Astrocyte (in vitro differentiated cells and primary cell): ENCODE measurements at regions not wholly inside any gene's neighbourhood (a gene's known extent, or its start where the extent isn't known, plus 50 kb on each side); places are given as distances from the start of the nearest gene placed in this dataset.

ENCODE experiments used
- DNase-seq: peaks from one replicate; pipeline ENCODE4 v3.0.0-alpha.2; 2010; ENCODE audit warnings: low read depth
- FAIRE-seq: peaks from 2 replicates; lab custom pipeline; 2011; peaks lifted over from hg19 to GRCh38; lab: Jason Lieb, UNC
- H2AFZ ChIP-seq: 2 replicates; pipeline ENCODE4 v1.6.0; 2012; ENCODE audit warnings: low read depth, low read length, inconsistent platforms
- H3K27ac ChIP-seq: 2 replicates; pipeline ENCODE4 v1.5.1; 2011; ENCODE audit warnings: low read depth, low read length, inconsistent platforms
- H3K27me3 ChIP-seq: 2 replicates; pipeline ENCODE4 v1.6.0; 2011; ENCODE audit warnings: low read length, inconsistent platforms; ENCODE audit not compliant: insufficient read depth
- H3K36me3 ChIP-seq: 2 replicates; pipeline ENCODE4 v1.5.1; 2011; ENCODE audit warnings: low read length, inconsistent platforms; ENCODE audit not compliant: insufficient read depth
- H3K4me1 ChIP-seq: 2 replicates; pipeline ENCODE4 v1.5.1; 2011; ENCODE audit warnings: low read length, inconsistent platforms; ENCODE audit not compliant: insufficient read depth
- H3K4me2 ChIP-seq: 2 replicates; pipeline ENCODE4 v1.6.0; 2012; ENCODE audit warnings: low read length, inconsistent platforms
- H3K4me3 ChIP-seq: 2 replicates; pipeline ENCODE4 v1.5.1; 2011; ENCODE audit warnings: low read depth, mild to moderate bottlenecking, low read length, inconsistent platforms; ENCODE audit not compliant: insufficient read depth
- H3K79me2 ChIP-seq: 2 replicates; pipeline ENCODE4 v1.6.0; 2012; ENCODE audit warnings: mild to moderate bottlenecking, low read length, inconsistent platforms; ENCODE audit not compliant: insufficient read depth
- H3K9ac ChIP-seq: 2 replicates; pipeline ENCODE4 v1.6.0; 2012; ENCODE audit warnings: mild to moderate bottlenecking, low read length, inconsistent platforms
- H3K9me3 ChIP-seq: 2 replicates; pipeline ENCODE4 v1.5.1; 2012; ENCODE audit warnings: low read depth, mild to moderate bottlenecking, low read length, inconsistent platforms; ENCODE audit not compliant: insufficient read depth
- H4K20me1 ChIP-seq: 2 replicates; pipeline ENCODE4 v1.6.0; 2012; ENCODE audit warnings: low read length, inconsistent platforms; ENCODE audit not compliant: insufficient read depth
- H3K27ac Mint-ChIP-seq: one replicate; pipeline ENCODE4 v1.8.0; 2021; ENCODE audit warnings: mild to moderate bottlenecking, mixed read lengths; ENCODE audit not compliant: unreplicated experiment
- H3K27me3 Mint-ChIP-seq: one replicate; pipeline ENCODE4 v1.8.0; 2021; ENCODE audit warnings: low read depth, mixed read lengths; ENCODE audit not compliant: unreplicated experiment
- H3K36me3 Mint-ChIP-seq: one replicate; pipeline ENCODE4 v1.8.0; 2021; ENCODE audit warnings: low read depth, mixed read lengths; ENCODE audit not compliant: unreplicated experiment
- H3K4me1 Mint-ChIP-seq: one replicate; pipeline ENCODE4 v1.8.0; 2021; ENCODE audit warnings: low read depth, mixed read lengths; ENCODE audit not compliant: unreplicated experiment
- H3K4me3 Mint-ChIP-seq: one replicate; pipeline ENCODE4 v1.8.0; 2021; ENCODE audit warnings: mild to moderate bottlenecking, moderate library complexity, mixed read lengths; ENCODE audit not compliant: unreplicated experiment
- H3K9me3 Mint-ChIP-seq: one replicate; pipeline ENCODE4 v1.8.0; 2021; ENCODE audit warnings: mild to moderate bottlenecking, mixed read lengths; ENCODE audit not compliant: unreplicated experiment
- CTCF ChIP-seq: IDR thresholded peaks from 2 replicates; pipeline ENCODE4 v1.5.1; 2011; ENCODE audit warnings: low read depth, mild to moderate bottlenecking, inconsistent platforms, low read length, moderate library complexity; ENCODE audit not compliant: insufficient read depth
- EZH2 ChIP-seq: IDR thresholded peaks from 2 replicates; pipeline ENCODE4 v1.6.1; 2012; ENCODE audit warnings: mild to moderate bottlenecking, low read length, inconsistent platforms; ENCODE audit not compliant: insufficient read depth

GRCh38 chr4:20621476-20621875 lies 78.8 kb upstream of the PACRGL start:
- no peak overlapping the region for H3K4me2 ChIP-seq
- H3K9ac ChIP-seq, result no peak overlapping the region
- H3K79me2 ChIP-seq, result no peaks in the 10 kb centered on the region
- Mint-ChIP-seq H3K9me3 (no peaks in the 10 kb centered on the region), H3K4me3 (no peak overlapping the region), H3K27me3 (peaks cover 4% of the 10 kb centered on the region), H3K36me3 (no peaks in the 10 kb centered on the region), H3K4me1 (peaks cover 12% of the 10 kb centered on the region), H3K27ac (no peak overlapping the region)
- FAIRE-seq (no peak), DNase-seq (no peak)
- no peaks in the 10 kb centered on the region for H3K36me3 ChIP-seq
- no peak overlapping the region for H3K27ac ChIP-seq
- no peaks in the 10 kb centered on the region for H3K9me3 ChIP-seq
- H3K4me3 ChIP-seq, result no peak overlapping the region
- H3K27me3 ChIP-seq, result no peaks in the 10 kb centered on the region
- TF ChIP-seq CTCF (no peak), EZH2 (no peak)
- H3K4me1 ChIP-seq, result no peaks in the 10 kb centered on the region
- no peak overlapping the region for H2AFZ ChIP-seq
- H4K20me1 ChIP-seq, result no peaks in the 10 kb centered on the region

GRCh38 chr4:20622701-20623100 lies 77.6 kb upstream of the PACRGL start:
- Histone ChIP-seq H3K36me3 (no peaks in the 10 kb centered on the region), H3K9ac (no peak overlapping the region), H3K79me2 (no peaks in the 10 kb centered on the region), H3K4me2 (no peak overlapping the region), H3K9me3 (no peaks in the 10 kb centered on the region), H2AFZ (no peak overlapping the region), H3K27me3 (no peaks in the 10 kb centered on the region), H4K20me1 (no peaks in the 10 kb centered on the region), H3K27ac (no peak overlapping the region), H3K4me3 (no peak overlapping the region), H3K4me1 (no peaks in the 10 kb centered on the region)
- Mint-ChIP-seq H3K4me1 (peaks cover 12% of the 10 kb centered on the region), H3K9me3 (no peaks in the 10 kb centered on the region), H3K27me3 (no peaks in the 10 kb centered on the region), H3K36me3 (no peaks in the 10 kb centered on the region), H3K27ac (no peak overlapping the region), H3K4me3 (no peak overlapping the region)
- DNase-seq (no peak), FAIRE-seq (no peak)
- TF ChIP-seq CTCF (no peak), EZH2 (no peak)

- H2AFZ ChIP-seq, result no peak overlapping the region
These were observed 76.3 kb upstream of the PACRGL start for GRCh38 chr4:20623939-20624338.

More at GRCh38 chr4:20623939-20624338, 76.3 kb upstream of the PACRGL start:
- Mint-ChIP-seq H3K4me3 (no peak overlapping the region), H3K27ac (no peak overlapping the region), H3K27me3 (no peaks in the 10 kb centered on the region), H3K9me3 (no peaks in the 10 kb centered on the region), H3K4me1 (peaks cover 12% of the 10 kb centered on the region), H3K36me3 (no peaks in the 10 kb centered on the region)
- no peaks in the 10 kb centered on the region for H3K9me3 ChIP-seq
- TF ChIP-seq EZH2 (no peak), CTCF (no peak)
- FAIRE-seq (no peak), DNase-seq (no peak)
- no peak overlapping the region for H3K9ac ChIP-seq
- no peaks in the 10 kb centered on the region for H3K27me3 ChIP-seq
- no peaks in the 10 kb centered on the region for H4K20me1 ChIP-seq
- H3K27ac ChIP-seq, result no peak overlapping the region
- H3K79me2 ChIP-seq, result no peaks in the 10 kb centered on the region
- no peaks in the 10 kb centered on the region for H3K36me3 ChIP-seq
- no peak overlapping the region for H3K4me2 ChIP-seq
- H3K4me1 ChIP-seq, result no peaks in the 10 kb centered on the region
- no peak overlapping the region for H3K4me3 ChIP-seq
